Nucleus accumbens (tissue), 56 donors: ENCODE measurements at regions not wholly inside any gene's neighbourhood (a gene's known extent, or its start where the extent isn't known, plus 50 kb on each side); places are given as distances from the start of the nearest gene placed in this dataset.
A peak's percentile ranks its signal among the peaks of the same experiment; 100 is the strongest.

Experiments
- DNase-seq, 56 donors: peaks; one replicate each; lab custom pipeline; 2025; lab: John Stamatoyannopoulos, UW

GRCh38 chr2:8510519-8510918 is 171.3 kb upstream of the ID2 start:
- DNase-seq = no peak

- no peak for DNase-seq
These were observed 169.8 kb upstream of the ID2 start for GRCh38 chr2:8511868-8512612.

DNA sequence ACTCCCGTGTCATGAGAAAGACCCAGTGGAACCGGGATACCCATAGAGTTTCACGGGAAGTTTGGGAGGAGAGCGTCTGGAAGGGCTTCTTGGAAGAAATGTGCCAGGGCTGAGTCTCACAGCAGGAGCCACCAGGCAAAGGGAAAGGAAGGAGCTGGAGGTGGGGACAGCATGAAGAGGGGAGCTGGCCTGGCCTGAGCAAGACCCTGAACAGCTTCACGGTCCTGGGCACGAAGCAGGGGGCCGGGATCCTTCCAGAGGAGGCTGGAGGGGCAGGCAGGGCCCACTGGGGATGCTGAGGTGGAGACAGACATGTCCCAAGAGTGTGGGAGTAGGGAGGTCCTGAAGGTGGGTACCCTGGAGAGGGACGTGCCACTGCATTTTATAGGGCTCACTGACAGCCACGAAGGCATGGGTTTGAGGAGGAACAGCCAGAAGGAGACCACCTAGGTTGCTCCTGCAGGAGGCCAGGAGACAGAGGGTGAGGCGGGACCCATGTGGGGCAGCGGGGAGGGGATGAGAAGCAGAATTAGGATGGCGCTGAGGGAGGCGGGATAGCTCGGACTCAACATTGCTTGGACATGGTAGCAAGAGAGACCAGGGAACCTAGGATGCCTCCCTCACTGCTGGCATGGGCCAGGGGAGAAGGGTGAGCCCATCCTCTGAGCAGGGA is 168.1 kb upstream of the ID2 start:
- no peak for DNase-seq

- DNase-seq = no peak
These were observed 167.6 kb upstream of the ID2 start for GRCh38 chr2:8514274-8514662.

DNA sequence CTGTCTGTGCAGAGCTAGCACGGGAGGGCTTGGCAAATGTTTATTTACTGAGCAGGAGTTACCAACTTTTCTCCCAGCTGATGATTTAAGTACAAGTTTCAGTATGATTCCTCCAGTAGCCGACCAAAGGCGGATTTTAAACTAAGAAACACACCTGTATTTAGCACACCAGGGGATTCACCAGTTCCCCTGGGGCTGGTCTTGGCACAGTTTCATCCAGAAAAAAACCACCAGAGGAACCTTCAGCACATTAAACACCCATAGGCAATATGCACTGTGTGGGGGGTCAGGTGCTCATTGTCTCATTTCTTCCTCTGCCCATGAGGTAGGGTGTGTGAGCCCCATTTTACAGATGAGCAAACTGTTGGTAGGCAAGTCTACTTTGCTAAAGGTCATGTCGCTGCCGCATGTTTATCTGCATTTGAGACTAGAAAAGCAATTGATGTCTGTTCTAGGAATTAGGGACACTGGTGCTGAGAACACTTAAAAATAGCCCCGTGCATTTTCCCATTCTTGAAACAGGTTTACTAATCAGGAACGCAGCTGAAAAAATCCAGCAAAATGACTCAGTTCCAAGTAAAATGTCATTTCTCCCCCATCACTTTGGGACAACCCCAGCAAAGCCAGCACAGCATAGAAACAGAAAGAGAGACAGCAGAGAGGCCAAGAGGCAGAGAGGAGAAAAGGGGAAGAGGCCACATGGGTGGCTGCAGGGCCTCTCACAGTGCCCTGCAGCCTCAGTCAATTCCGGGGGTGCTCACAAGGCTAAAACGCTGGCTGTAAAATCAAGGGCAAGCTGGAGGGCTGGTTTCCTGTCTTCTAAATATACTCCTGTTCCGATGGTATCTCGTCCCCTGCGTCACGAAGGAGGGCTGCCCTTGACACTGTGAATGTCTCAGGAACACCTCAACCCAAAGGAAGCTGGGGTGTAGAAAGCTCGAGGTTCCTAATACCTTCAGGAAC is 166.8 kb upstream of the ID2 start:
- DNase-seq = peak in 8 of 56 donors; percentile 5 to 29 (median 22)

GRCh38 chr2:8515864-8516533 is 165.9 kb upstream of the ID2 start:
- no peak for DNase-seq

DNA sequence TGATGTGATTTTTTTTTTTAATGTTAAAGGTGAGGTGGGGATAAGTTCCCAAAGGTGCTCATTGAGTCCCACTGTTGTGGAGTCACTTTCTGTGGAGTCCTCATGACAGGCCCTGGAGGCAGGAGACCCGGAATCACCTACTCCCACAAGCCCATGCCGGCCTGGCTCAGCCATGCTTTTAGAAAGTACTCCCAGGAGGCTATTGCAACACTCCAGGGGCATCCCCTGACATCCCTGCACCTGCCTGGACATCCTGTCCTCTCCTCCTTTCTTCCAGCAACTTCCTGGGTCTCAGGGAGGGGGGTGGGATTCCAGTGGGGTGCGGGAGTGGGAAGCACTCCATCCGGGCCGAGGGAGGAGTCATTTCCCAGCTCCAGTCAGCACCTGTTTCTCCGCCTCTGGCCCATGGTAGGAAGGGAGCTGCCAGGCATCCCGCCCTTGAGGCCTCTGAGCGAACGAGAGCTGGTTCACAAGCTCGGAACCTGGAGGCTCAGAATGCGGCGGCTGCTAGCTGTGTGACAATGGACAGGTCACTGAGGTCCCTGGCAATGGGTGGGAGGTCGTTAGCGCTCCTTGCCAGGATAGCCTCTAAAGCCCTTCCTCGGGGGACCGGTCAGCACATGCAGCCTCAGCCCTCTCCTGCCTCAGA is 163.9 kb upstream of the ID2 start:
- DNase-seq = no peak

- DNase-seq = no peak
These were observed 162.7 kb upstream of the ID2 start for GRCh38 chr2:8518979-8519668.

DNA sequence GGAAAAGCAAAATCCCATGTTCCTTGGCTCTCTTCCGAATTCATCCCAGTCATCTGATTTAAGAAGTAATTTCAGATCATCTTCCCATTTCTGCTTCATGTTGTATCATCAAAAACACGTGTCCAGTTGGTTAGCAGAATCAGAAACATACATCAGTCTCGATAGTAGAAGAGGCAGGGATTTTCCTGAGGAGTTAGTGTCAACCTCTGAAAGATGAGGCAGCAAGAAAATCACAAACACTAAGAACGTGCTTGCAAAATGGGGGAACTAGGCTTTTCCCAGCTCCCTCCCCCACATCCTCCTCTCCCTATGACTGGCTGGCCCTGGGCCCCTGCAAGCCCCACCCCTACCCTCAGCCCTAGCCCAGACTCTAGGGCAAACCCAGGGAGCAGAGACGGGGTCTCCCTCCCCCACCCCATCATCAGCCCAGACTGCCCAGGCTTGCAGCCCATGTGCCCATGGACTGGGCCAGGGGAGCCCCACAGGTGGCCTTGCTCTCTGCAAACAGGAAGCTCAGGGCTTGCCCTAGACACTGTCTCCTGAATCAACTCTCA is 161.0 kb upstream of the ID2 start:
- DNase-seq = no peak

DNA sequence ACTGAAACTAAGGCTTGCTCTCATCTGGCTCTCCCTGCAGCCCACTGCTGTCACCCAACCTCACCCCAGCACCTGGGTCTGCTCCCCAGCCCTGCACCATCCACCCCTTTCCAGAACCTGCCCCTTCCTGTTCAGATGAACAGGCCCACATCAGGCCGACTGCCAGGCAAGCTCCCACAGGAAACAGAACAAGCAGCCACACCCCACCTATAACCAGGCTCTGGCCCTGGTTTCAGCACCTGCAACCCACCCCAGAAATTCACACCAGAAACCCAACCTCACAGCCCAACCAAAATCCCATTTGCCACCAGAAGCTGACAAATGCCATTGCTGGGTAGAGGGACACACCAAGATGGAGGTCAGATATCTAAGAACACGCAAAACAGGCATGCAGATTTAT is 159.2 kb upstream of the ID2 start:
- no peak for DNase-seq

DNA sequence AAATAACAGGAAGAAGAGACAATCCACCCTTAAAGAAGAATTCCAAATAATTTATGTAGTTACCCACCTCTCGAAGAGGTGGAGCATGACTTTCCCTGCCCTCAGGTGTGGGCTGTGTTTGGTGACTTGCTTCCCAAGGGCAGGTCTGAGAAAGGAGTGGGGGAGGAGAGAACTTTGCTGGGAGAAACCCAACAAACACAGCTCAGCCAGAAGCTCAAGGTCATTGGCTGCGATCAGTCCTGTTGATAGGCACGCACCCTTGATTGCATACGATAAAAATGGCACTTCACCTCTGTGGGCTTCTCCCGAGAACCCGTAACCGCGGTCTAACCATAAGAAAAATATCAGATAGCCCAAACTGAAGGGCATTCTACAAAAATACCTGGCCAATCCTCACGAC is 157.5 kb upstream of the ID2 start:
- no peak for DNase-seq

- DNase-seq = no peak
These were observed 157.0 kb upstream of the ID2 start for GRCh38 chr2:8524823-8525222.

DNA sequence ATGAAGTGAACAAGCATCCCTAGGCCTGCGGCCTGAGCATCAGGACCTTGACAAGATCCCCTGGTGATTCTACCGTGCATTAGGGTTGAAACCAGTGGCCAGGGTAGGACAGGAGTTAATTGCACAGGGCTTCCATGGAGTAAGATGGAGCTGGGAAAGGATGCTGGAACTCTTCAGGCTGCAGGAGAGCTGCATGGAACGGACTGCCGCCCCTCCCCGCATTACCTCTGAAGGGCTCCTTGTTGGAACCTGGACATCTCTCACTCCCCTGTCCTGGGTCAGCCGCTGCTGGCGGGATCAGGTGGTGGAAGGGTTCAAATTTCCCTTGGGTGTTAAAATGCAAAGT is 156.6 kb upstream of the ID2 start:
- DNase-seq = no peak

GRCh38 chr2:8525582-8526402 is 156.1 kb upstream of the ID2 start:
- peak in 39 of 56 donors; percentile 13 to 80 (median 44) for DNase-seq

GRCh38 chr2:8526403-8526696 is 155.5 kb upstream of the ID2 start:
- DNase-seq = no peak

DNA sequence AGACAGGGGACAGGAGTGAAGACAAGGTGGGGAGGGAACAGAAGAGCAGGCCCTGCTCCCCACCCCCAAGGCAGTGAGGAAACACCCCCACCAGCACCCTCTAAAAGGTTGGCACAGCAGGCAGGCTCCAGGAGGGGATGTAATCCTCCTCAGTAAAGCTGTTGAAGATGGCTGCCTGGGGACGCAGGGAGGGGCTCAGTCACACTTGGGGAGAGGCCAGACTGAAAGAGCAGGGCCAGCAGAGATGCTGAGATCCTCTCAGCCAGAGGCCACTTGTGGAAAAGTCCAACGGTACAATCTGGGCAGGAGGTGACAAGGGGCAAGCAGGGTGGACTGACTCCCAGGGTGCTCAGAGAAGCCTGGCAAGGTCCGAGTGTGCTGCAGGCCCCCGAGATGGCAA is 154.8 kb upstream of the ID2 start:
- DNase-seq = no peak

GRCh38 chr2:8527676-8528075 is 154.2 kb upstream of the ID2 start:
- DNase-seq = no peak

DNA sequence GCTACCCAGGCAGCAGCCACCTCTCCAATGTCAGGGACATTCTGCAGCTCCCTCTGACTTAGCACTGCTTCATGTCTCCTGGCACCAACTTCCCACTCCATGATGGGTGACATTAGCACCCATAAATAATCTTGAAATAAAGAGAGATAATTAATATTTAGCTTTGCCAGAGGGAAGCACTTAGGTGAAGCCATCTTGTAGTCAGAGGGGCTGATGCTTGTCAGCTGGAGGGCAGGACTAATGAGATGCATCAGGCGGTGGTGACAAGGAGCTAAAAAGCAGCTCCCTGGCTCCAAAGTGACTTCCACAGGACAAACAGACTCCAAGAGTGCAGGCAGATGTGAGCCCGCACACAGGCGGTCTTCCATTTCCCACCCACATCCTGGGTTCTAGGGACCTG is 153.0 kb upstream of the ID2 start:
- no peak for DNase-seq
